Parathyroid adenoma (tissue), 2 donors: ENCODE measurements at regions not wholly inside any gene's neighbourhood (a gene's known extent, or its start where the extent isn't known, plus 50 kb on each side); places are given as distances from the start of the nearest gene placed in this dataset.

Experiments used
- H2AFZ ChIP-seq: fragments of 300-600 bp; sonication (generic); one replicate; pipeline ENCODE4 v1.7.0; 2017; ENCODE audit warnings: antibody characterized with exemption, mild to moderate bottlenecking
- H3K27ac ChIP-seq: fragments of 300-600 bp; sonication (generic); one replicate; pipeline ENCODE4 v1.7.0; 2017
- H3K27me3 ChIP-seq: fragments of 300-600 bp; sonication (generic); one replicate; pipeline ENCODE4 v1.7.0; 2017; ENCODE audit warnings: low read length; ENCODE audit not compliant: control insufficient read depth, insufficient read depth
- H3K36me3 ChIP-seq: fragments of 300-600 bp; sonication (generic); one replicate; pipeline ENCODE4 v1.7.0; 2017; ENCODE audit warnings: low read length; ENCODE audit not compliant: control insufficient read depth, insufficient read depth
- H3K4me1 ChIP-seq: fragments of 300-600 bp; sonication (generic); one replicate; pipeline ENCODE4 v1.7.0; 2017; ENCODE audit warnings: control low read depth
- H3K4me2 ChIP-seq: fragments of 300-600 bp; sonication (generic); one replicate; pipeline ENCODE4 v1.7.0; 2017; ENCODE audit warnings: low read length
- H3K4me3 ChIP-seq: fragments of 300-600 bp; sonication (generic); one replicate; pipeline ENCODE4 v1.7.0; 2017; ENCODE audit warnings: low read depth, low read length
- H3K79me2 ChIP-seq: fragments of 300-600 bp; sonication (generic); one replicate; pipeline ENCODE4 v1.7.0; 2017; ENCODE audit warnings: control low read depth
- H3K9ac ChIP-seq: fragments of 300-600 bp; sonication (generic); one replicate; pipeline ENCODE4 v1.7.0; 2017; ENCODE audit warnings: mild to moderate bottlenecking
- H3K9me3 ChIP-seq: fragments of 300-600 bp; sonication (generic); one replicate; pipeline ENCODE4 v1.7.0; 2017; ENCODE audit warnings: low read length; ENCODE audit not compliant: control insufficient read depth
- CTCF ChIP-seq: fragments of 300-600 bp; sonication (generic); IDR thresholded peaks from one replicate; pipeline ENCODE4 v1.7.0; 2017; ENCODE audit warnings: antibody characterized with exemption, mild to moderate bottlenecking
- donor health status: primary hyperparathyroidism.

- H3K27me3 ChIP-seq, result no peaks in the 10 kb centered on the region
- H3K9me3 ChIP-seq, result no peaks in the 10 kb centered on the region
- H3K9ac ChIP-seq, result no peak overlapping the region
- no peaks in the 10 kb centered on the region for H3K4me1 ChIP-seq
- no peak overlapping the region for H3K4me3 ChIP-seq
- H2AFZ ChIP-seq, result no peak overlapping the region
- no peaks in the 10 kb centered on the region for H3K36me3 ChIP-seq
- TF ChIP-seq CTCF, result no peak
- H3K27ac ChIP-seq, result no peak overlapping the region
- H3K79me2 ChIP-seq, result no peaks in the 10 kb centered on the region
- no peak overlapping the region for H3K4me2 ChIP-seq
Observed at GRCh38 chr1:203401199-203401877, 50.4 kb upstream of the FMOD start.

- no peak overlapping the region for H3K4me3 ChIP-seq
- H3K4me2 ChIP-seq, result no peak overlapping the region
- H3K4me1 ChIP-seq, result no peaks in the 10 kb centered on the region
- H3K79me2 ChIP-seq, result no peaks in the 10 kb centered on the region
- peak overlapping the region; percentile 32 for H3K27ac ChIP-seq
- H2AFZ ChIP-seq, result no peak overlapping the region
- H3K9ac ChIP-seq, result no peak overlapping the region
- no peaks in the 10 kb centered on the region for H3K27me3 ChIP-seq
- H3K9me3 ChIP-seq, result no peaks in the 10 kb centered on the region
- TF ChIP-seq CTCF, result no peak
- no peaks in the 10 kb centered on the region for H3K36me3 ChIP-seq
Observed at GRCh38 chr1:203402152-203402551, 51.2 kb upstream of the FMOD start.

- Histone ChIP-seq H3K4me2 (no peak overlapping the region), H3K9me3 (no peaks in the 10 kb centered on the region), H3K9ac (no peak overlapping the region), H3K27ac (no peak overlapping the region), H3K79me2 (no peaks in the 10 kb centered on the region), H3K4me1 (no peaks in the 10 kb centered on the region), H3K4me3 (no peak overlapping the region), H2AFZ (no peak overlapping the region), H3K27me3 (no peaks in the 10 kb centered on the region), H3K36me3 (no peaks in the 10 kb centered on the region)
- TF ChIP-seq CTCF, result no peak
Observed at GRCh38 chr1:203402629-203403337, 51.9 kb upstream of the FMOD start.

GRCh38 chr1:203403586-203403985 is 52.7 kb upstream of the FMOD start:
- no peaks in the 10 kb centered on the region for H3K79me2 ChIP-seq
- no peaks in the 10 kb centered on the region for H3K4me1 ChIP-seq
- no peak overlapping the region for H3K27ac ChIP-seq
- H3K27me3 ChIP-seq, result no peaks in the 10 kb centered on the region
- H3K36me3 ChIP-seq, result no peaks in the 10 kb centered on the region
- no peaks in the 10 kb centered on the region for H3K9me3 ChIP-seq
- TF ChIP-seq CTCF, result no peak
- H3K4me3 ChIP-seq, result no peak overlapping the region
- H3K9ac ChIP-seq, result no peak overlapping the region
- H2AFZ ChIP-seq, result no peak overlapping the region
- no peak overlapping the region for H3K4me2 ChIP-seq

GRCh38 chr1:203404546-203404945 is 53.6 kb upstream of the FMOD start:
- Histone ChIP-seq H3K27me3 (no peaks in the 10 kb centered on the region), H3K4me2 (no peak overlapping the region), H3K79me2 (no peaks in the 10 kb centered on the region), H2AFZ (no peak overlapping the region), H3K27ac (no peak overlapping the region), H3K9me3 (no peaks in the 10 kb centered on the region), H3K4me3 (no peak overlapping the region), H3K36me3 (no peaks in the 10 kb centered on the region), H3K9ac (no peak overlapping the region), H3K4me1 (no peaks in the 10 kb centered on the region)
- no peak for TF ChIP-seq CTCF
